ENCODE measurements at regions not wholly inside any gene's neighbourhood (a gene's known extent, or its start where the extent isn't known, plus 50 kb on each side); places are given as distances from the start of the nearest gene placed in this dataset.
A peak's percentile ranks its signal among the peaks of the same experiment; 100 is the strongest.
"Not testable (repeated sequence)": the region's sequence is repeated elsewhere in the genome, so short reads cannot be mapped to it uniquely, and the experiment has no call there.

GRCh38 chr6:11900662-11901598 is 111.2 kb upstream of the HIVEP1 start:
- ATAC-seq (ENCODE audit: poor library complexity): no peak
- intact Hi-C loops (cut with DNase I): no loop called here

GRCh38 chr6:11899645-11900044 is 112.5 kb upstream of the HIVEP1 start:
- DNase-seq: no peak
- intact Hi-C loops (cut with DNase I): no loop called here

More at GRCh38 chr6:11900662-11901598, 111.2 kb upstream of the HIVEP1 start:
- no peak for DNase-seq

DNA sequence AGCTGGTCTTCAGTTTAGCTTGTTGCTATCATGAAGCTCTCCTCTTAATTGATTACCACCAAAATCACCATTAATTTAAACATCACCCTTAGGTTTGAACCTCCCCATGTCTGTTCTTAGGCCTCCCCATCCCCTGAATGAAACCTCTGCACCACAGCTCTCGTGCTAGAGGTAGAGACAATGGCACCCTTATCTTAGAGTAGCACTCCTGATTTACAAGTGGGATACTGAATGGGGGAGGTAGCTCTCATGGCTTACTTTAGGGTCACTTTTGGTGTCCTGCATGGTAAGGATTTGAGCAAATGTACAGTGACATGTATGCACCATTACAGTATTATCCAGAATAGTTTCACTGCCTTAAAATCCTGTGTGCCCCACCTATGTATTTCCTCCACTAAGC is 115.6 kb upstream of the ADTRP start:
- intact Hi-C loops (cut with DNase I): no loop called here
- DNase-seq: no peak
- no peak for ATAC-seq (ENCODE audit: poor library complexity)

More at GRCh38 chr6:11899645-11900044, 112.5 kb upstream of the HIVEP1 start:
- ATAC-seq (ENCODE audit: poor library complexity): no peak

- ATAC-seq (ENCODE audit: poor library complexity) (no peak), DNase-seq (no peak)
- intact Hi-C loops (cut with DNase I): no loop called here
Measured at GRCh38 chr6:11891547-11891946, 112.9 kb upstream of the ADTRP start.

- ATAC-seq (ENCODE audit: poor library complexity) (no peak), DNase-seq (no peak)
- intact Hi-C loops (cut with DNase I): no loop called here
Measured at GRCh38 chr6:11890849-11891248, 112.2 kb upstream of the ADTRP start.

- intact Hi-C loops (cut with DNase I): no loop called here
- DNase-seq: no peak
- no peak for ATAC-seq (ENCODE audit: poor library complexity)
Measured at GRCh38 chr6:11890209-11890608, 111.6 kb upstream of the ADTRP start.

GRCh38 chr6:11889572-11889971 is 111.0 kb upstream of the ADTRP start:
- ATAC-seq (ENCODE audit: poor library complexity) (no peak), DNase-seq (no peak)
- intact Hi-C loops (cut with DNase I): no loop called here

GRCh38 chr6:11888727-11889126 is 110.1 kb upstream of the ADTRP start:
- DNase-seq (no peak), ATAC-seq (ENCODE audit: poor library complexity) (no peak)
- intact Hi-C loops (cut with DNase I): no loop called here

DNA sequence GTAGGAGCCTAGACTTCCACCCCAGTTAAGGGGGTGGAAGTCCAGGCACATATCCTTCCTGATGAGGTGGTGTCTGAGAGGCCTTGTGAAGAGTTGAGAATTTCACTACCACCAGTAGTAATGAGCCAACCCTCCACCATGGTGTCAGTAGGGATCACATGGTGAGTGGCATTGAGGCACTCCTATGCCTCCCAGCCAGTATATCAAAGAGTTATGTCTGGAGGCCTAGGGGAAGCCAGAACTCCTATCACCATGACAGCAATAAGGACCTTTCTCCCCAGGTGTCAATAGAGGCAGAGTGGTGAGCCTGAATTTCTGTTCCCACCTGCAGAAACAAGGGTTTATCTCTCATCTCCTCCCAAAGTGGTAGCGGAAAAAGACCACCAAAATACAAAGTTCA is 106.6 kb upstream of the ADTRP start:
- no peak for ATAC-seq (ENCODE audit: poor library complexity)
- DNase-seq: no peak
- intact Hi-C loops (cut with DNase I): no loop called here

GRCh38 chr6:11883471-11883870 is 104.9 kb upstream of the ADTRP start:
- ATAC-seq (ENCODE audit: poor library complexity); DNase-seq; intact Hi-C loops (cut with DNase I): not testable (repeated sequence)

DNA sequence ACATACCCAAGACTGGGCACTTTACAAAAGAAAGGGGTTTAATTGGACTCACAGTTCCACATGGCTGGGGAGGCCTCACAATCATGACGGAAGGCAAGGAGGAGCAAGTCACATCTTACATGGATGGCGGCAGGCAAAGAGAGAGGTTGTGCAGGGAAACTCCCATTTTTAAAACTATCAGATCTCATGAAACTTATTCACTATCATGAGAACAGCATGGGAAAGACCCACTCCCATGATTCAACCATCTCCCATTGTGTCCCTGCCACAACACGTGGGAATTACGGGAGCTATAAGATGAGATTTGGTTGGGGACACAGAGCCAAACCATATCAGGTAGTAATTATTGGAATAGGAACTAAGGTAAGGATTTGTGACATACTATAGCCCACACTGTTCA is 101.6 kb upstream of the ADTRP start:
- ATAC-seq (ENCODE audit: poor library complexity); intact Hi-C loops (cut with DNase I); DNase-seq: not testable (repeated sequence)

- ATAC-seq (ENCODE audit: poor library complexity) (no peak), DNase-seq (no peak)
- intact Hi-C loops (cut with DNase I): no loop called here
Measured at GRCh38 chr6:11878735-11879134, 100.1 kb upstream of the ADTRP start.

GRCh38 chr6:11878029-11878428 is 99.4 kb upstream of the ADTRP start:
- DNase-seq: no peak
- intact Hi-C loops (cut with DNase I): no loop called here
- no peak for ATAC-seq (ENCODE audit: poor library complexity)

GRCh38 chr6:11876934-11877433 is 98.4 kb upstream of the ADTRP start:
- intact Hi-C loops (cut with DNase I): no loop called here
- DNase-seq (no peak), ATAC-seq (ENCODE audit: poor library complexity) (no peak)

GRCh38 chr6:11875325-11876109 is 96.9 kb upstream of the ADTRP start:
- no peak for DNase-seq
- no peak for ATAC-seq (ENCODE audit: poor library complexity)
- intact Hi-C loops (cut with DNase I): no loop called here

DNA sequence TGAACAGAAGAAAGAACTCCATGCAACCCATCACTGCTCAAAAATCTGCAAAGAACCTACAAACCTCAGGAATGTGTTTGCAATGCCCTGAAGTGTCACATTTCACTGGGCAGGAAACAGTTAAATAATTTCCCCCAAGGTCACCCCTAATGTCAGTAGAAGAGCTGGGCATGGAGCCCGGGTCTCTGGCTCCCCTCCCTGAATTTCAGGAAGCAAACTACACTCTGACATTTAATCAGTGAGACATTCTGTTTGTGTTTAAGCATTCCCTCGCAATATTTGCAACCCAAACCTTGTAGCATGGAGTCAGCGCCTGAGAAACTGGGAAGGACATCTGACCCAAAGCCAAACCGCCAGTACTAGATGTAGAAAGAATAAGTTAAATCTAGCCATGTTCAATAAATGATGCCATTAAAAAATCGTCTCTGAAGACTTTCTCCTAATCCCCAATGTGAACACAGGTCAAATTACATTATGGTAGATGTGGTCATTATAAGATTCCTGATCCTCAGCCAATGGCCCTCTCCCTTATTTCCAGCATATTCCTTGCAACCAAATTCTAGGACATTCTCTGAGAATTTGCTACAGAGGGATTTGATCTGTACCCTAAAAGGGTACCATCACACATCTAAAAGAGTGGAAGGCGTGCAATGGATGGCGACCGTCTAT is 91.2 kb upstream of the ADTRP start:
- ATAC-seq (ENCODE audit: poor library complexity): peak; percentile 92
- DNase-seq: peak; percentile 73
- intact Hi-C loops (cut with DNase I): no loop called here

DNA sequence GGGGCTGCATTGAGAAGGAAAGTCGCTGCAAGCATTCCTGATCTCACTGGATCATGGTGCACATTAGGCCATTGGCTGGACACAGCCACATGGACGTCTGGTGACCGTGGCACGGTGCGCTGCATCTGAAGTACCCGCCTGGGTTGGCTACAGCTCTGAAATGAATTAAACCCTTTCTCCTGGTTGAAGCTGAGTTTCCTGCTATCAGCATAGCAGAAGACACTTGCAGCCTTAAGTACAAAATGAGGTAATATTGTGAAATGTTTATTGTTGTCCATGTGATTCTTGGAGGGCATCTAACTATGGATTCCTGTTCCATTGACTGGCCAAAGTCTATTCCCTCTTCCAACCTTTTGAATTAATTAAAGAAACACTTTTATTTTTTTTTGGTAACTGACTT is 89.8 kb upstream of the ADTRP start:
- no peak for ATAC-seq (ENCODE audit: poor library complexity)
- DNase-seq: no peak
- intact Hi-C loops (cut with DNase I): no loop called here

DNA sequence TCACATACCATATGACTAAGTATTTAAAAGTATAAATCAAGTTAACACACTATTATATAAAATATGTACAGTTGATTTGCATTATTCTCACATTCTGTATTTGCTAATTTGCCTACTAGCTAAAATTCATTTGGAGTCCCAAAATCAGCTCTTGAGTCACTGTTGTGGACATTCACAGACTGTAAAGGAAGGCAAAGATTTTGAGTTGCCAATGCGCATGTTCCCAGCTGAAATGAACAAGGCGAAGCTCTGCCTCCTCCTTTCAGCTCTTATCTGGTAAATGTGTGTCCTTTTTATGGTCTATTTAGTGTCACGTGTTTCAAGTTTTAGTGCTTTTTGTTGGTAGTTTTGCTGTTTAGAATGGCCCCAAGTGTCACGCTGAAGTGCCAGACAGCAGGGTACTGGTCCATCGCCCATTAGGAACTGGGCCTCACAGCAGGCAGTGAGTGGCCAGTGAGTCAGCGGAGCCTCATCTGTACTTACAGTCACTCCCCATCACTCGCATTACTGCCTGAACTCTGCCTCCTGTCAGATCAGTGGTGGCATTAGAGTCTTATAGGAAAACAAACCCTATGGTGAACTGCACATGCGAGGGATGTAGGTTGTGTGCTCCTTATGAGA is 87.2 kb upstream of the ADTRP start:
- intact Hi-C loops (cut with DNase I): no loop called here
- DNase-seq: no peak
- no peak for ATAC-seq (ENCODE audit: poor library complexity)

- ATAC-seq (ENCODE audit: poor library complexity): no peak
- intact Hi-C loops (cut with DNase I): no loop called here
- DNase-seq: no peak
Measured at GRCh38 chr6:11858439-11858838, 79.8 kb upstream of the ADTRP start.
